C4-2B (cell line): ENCODE measurements at regions not wholly inside any gene's neighbourhood (a gene's known extent, or its start where the extent isn't known, plus 50 kb on each side); places are given as distances from the start of the nearest gene placed in this dataset.

Experiments
- CTCF ChIP-seq: fragments of 450-650 bp; conservative IDR thresholded peaks from 2 replicates; pipeline ENCODE4 v1.5.1; 2017; ENCODE audit warnings: mild to moderate bottlenecking
- ZFX ChIP-seq: fragments of 450-650 bp; IDR thresholded peaks from 2 replicates; pipeline ENCODE4 v1.6.1; 2017

- no peak for TF ChIP-seq CTCF
- no peak for TF ChIP-seq ZFX
Observed at GRCh38 chr10:129322933-129323820, 143.9 kb upstream of the MGMT start.
